Prostate gland (tissue), 2 donors: ENCODE measurements at regions not wholly inside any gene's neighbourhood (a gene's known extent, or its start where the extent isn't known, plus 50 kb on each side); places are given as distances from the start of the nearest gene placed in this dataset.

Experiments used
- DNase-seq: peaks from one replicate; pipeline ENCODE4 v3.0.0-alpha.2; 2019; ENCODE audit warnings: low spot score
- H3K27ac ChIP-seq, 2 donors: fragments of 200-600 bp; sonication (generic); 2 replicates each; pipeline ENCODE4 v1.5.1; 2017 to 2019
- H3K27me3 ChIP-seq: fragments of 200-600 bp; sonication (generic); replicated peaks from 2 replicates; pipeline ENCODE4 v1.5.1; 2019; ENCODE audit not compliant: insufficient read depth
- H3K36me3 ChIP-seq, 2 donors: fragments of 200-600 bp; sonication (generic); 1 replicate in 1 of 2; 2 replicates in 1 of 2; pipeline versions ENCODE4 v1.5.1 to v1.8.1; 2017 to 2019
- H3K4me1 ChIP-seq: fragments of 200-600 bp; sonication (generic); replicated peaks from 2 replicates; pipeline ENCODE4 v1.5.1; 2019
- H3K4me3 ChIP-seq, 2 donors: fragments of 200-600 bp; sonication (generic); 2 replicates each; pipeline ENCODE4 v1.5.1; 2017 to 2019
- H3K9me3 ChIP-seq: fragments of 200-600 bp; sonication (generic); 2 replicates; pipeline ENCODE4 v1.5.1; 2017
- CTCF ChIP-seq, 4 experiments: fragments of 200-600 bp in 2 of 4; fragments of 450-650 bp in 2 of 4; sonication (generic) in 2 of 4; IDR thresholded peaks; 1 replicate in 3 of 4; 2 replicates in 1 of 4; pipeline ENCODE4 v1.5.1; 2016 to 2019; ENCODE audit warnings: antibody characterized with exemption in 4 of 4, mild to moderate bottlenecking in 2 of 4, moderate library complexity in 2 of 4
- POLR2A ChIP-seq: fragments of 450-650 bp; IDR thresholded peaks from one replicate; pipeline ENCODE4 v1.6.1; 2016; ENCODE audit warnings: antibody characterized with exemption, mild to moderate bottlenecking
- POLR2AphosphoS5 ChIP-seq: sonication (generic); formaldehyde crosslinking; IDR thresholded peaks from one replicate; pipeline ENCODE4 v1.6.1; 2017; ENCODE audit warnings: antibody characterized with exemption
- WGBS: methylation state at CpG from one replicate; pipeline ENCODE4 v1.1.5; 2018; 5-methylcytosine and 5-hydroxymethylcytosine counted together
- intact Hi-C: fragments of 100-400 bp; cut with DNase I; formaldehyde crosslinking; loops from one replicate; pipeline ENCODE4 v1.14.2; 2022

GRCh38 chr10:35720366-35720765 lies 78.3 kb upstream of the FZD8 start:
- no peaks in the 10 kb centered on the region for H3K4me1 ChIP-seq
- H3K27ac ChIP-seq: no peak overlapping the region
- no peaks in the 10 kb centered on the region for H3K36me3 ChIP-seq
- H3K9me3 ChIP-seq: no peaks in the 10 kb centered on the region
- intact Hi-C loops: no loop called here
- H3K4me3 ChIP-seq: no peak overlapping the region
- TF ChIP-seq CTCF (IDR thresholded peaks at IDR 0.05) (no peak), POLR2AphosphoS5 (no peak), POLR2A (no peak)
- no peaks in the 10 kb centered on the region for H3K27me3 ChIP-seq
- 93% methylated on average over 2 of the region's 2 CpGs for WGBS
- DNase-seq: no peak

- intact Hi-C loops: no loop called here
- Histone ChIP-seq H3K27me3 (no peaks in the 10 kb centered on the region), H3K9me3 (no peaks in the 10 kb centered on the region), H3K36me3 (no peaks in the 10 kb centered on the region), H3K27ac (no peak overlapping the region), H3K4me1 (no peaks in the 10 kb centered on the region), H3K4me3 (no peak overlapping the region)
- WGBS: 69% methylated on average over 1 of the region's 1 CpG
- TF ChIP-seq CTCF (IDR thresholded peaks at IDR 0.05) (no peak), POLR2A (no peak), POLR2AphosphoS5 (no peak)
- DNase-seq: no peak
Observed at GRCh38 chr10:35716776-35717175, 74.7 kb upstream of the FZD8 start.

- Histone ChIP-seq H3K4me1 (no peaks in the 10 kb centered on the region), H3K9me3 (no peaks in the 10 kb centered on the region), H3K27ac (no peak overlapping the region), H3K4me3 (no peak overlapping the region), H3K27me3 (no peaks in the 10 kb centered on the region), H3K36me3 (no peaks in the 10 kb centered on the region)
- TF ChIP-seq POLR2AphosphoS5 (no peak), CTCF (IDR thresholded peaks at IDR 0.05) (no peak), POLR2A (no peak)
- WGBS: 65% methylated on average over 3 of the region's 3 CpGs
- intact Hi-C loops: no loop called here
- no peak for DNase-seq
Observed at GRCh38 chr10:35712486-35712885, 70.4 kb upstream of the FZD8 start.

- Histone ChIP-seq H3K36me3 (no peaks in the 10 kb centered on the region), H3K27me3 (no peaks in the 10 kb centered on the region), H3K27ac (no peak overlapping the region), H3K9me3 (no peaks in the 10 kb centered on the region), H3K4me1 (no peaks in the 10 kb centered on the region), H3K4me3 (no peak overlapping the region)
- WGBS: 71% methylated on average over 15 of the region's 15 CpGs
- intact Hi-C loops: no loop called here
- no peak for DNase-seq
- TF ChIP-seq POLR2A: no peak
- no peak for TF ChIP-seq CTCF (IDR thresholded peaks at IDR 0.05)
- no peak for TF ChIP-seq POLR2AphosphoS5
Observed at GRCh38 chr10:35711615-35712411, 69.7 kb upstream of the FZD8 start.
